ENCODE measurements at regions not wholly inside any gene's neighbourhood (a gene's known extent, or its start where the extent isn't known, plus 50 kb on each side); places are given as distances from the start of the nearest gene placed in this dataset.
A peak's percentile ranks its signal among the peaks of the same experiment; 100 is the strongest.

DNA sequence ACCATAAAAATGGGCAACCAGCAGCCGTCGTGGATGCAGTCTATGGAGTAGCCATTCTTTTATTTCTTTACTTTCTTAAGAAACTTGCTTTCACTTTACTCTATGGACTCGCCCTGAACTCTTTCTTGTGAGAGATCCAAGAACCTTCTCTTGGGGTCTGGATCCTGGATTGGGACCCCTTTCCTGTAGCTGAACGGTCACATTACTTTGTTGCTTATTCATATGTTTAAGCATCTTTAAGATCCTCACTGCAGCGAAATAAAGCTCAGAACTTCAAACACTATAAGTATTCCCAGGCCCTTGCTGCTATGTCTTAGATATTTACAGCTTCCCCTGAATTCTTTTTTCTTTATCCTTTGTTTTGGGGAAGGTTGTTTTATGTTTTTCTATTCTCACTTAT is 187.8 kb upstream of the DDI1 start:
- intact Hi-C loops (cut with DNase I; ENCODE audit: low total_unique reads), result no loop called here
- peak overlapping the region; percentile 48 to 76 for H3K27ac ChIP-seq

GRCh38 chr11:103849366-103849765 is 187.1 kb upstream of the DDI1 start:
- intact Hi-C loops (cut with DNase I; ENCODE audit: low total_unique reads), result no loop called here
- no peak for TF ChIP-seq POLR2AphosphoS5 (IDR thresholded peaks at IDR 0.05)
- no peak for TF ChIP-seq CTCF (IDR thresholded peaks at IDR 0.05)
- TF ChIP-seq POLR2A (IDR thresholded peaks at IDR 0.05), result no peak
- peak overlapping the region; percentile 49 to 76 for H3K27ac ChIP-seq
- no peaks in the 10 kb centered on the region for H3K4me1 ChIP-seq
- H3K4me3 ChIP-seq, result peak overlapping the region in 2 of 3 donors; percentile 9 to 20
- no peaks in the 10 kb centered on the region for H3K36me3 ChIP-seq
- no peaks in the 10 kb centered on the region for H3K9me3 ChIP-seq
- peak in 1 of 2 donors; percentile 42 for DNase-seq (ENCODE audit: low spot score in 2 of 2)
- H3K27me3 ChIP-seq, result no peaks in the 10 kb centered on the region

More for the DNA sequence above, 187.8 kb upstream of the DDI1 start:
- Histone ChIP-seq H3K9me3 (no peaks in the 10 kb centered on the region), H3K36me3 (no peaks in the 10 kb centered on the region), H3K4me1 (no peaks in the 10 kb centered on the region), H3K27me3 (no peaks in the 10 kb centered on the region), H3K4me3 (peak overlapping the region in 1 of 3 donors; percentile 20)
- TF ChIP-seq POLR2AphosphoS5 (IDR thresholded peaks at IDR 0.05) (no peak), POLR2A (IDR thresholded peaks at IDR 0.05) (no peak), CTCF (IDR thresholded peaks at IDR 0.05) (no peak)
- no peak for DNase-seq (ENCODE audit: low spot score in 2 of 2)

DNA sequence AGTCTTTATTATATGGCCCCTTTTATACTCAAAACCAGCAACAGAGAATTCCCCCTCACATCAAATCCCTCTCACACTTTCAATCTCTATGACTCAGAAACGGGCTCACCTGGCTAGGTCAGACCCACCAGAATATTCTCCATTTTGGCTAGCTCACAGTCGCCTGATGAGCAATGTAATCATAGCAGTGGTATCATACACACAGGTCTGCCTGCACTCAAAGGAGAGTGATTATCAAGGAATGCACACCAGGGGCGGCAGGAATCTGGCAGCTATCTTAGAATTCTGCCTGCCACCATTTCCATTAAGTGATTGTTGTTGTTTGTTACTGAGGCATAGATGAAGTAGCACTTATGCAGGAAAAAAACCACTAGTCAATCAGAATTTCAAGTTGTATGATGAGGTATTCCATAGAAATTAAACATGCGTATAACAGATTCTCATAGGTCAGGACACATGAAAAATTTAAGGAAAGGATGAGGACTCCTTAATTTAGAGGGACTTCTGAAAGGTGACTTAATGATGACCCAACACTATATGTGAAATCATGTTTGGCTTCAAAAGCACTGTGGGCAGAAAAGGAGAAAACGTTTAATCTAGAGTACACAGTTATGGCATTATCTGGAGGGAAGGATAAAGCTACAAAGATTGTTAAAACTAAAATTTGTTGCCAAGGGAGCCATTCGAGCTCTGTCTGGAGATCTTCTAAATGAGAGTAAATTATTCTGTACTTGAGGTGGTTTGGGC is 185.8 kb upstream of the DDI1 start:
- TF ChIP-seq CTCF (IDR thresholded peaks at IDR 0.05) (no peak), POLR2A (IDR thresholded peaks at IDR 0.05) (no peak), POLR2AphosphoS5 (IDR thresholded peaks at IDR 0.05) (no peak)
- H3K36me3 ChIP-seq, result no peaks in the 10 kb centered on the region
- no peak for DNase-seq (ENCODE audit: low spot score in 2 of 2)
- H3K4me3 ChIP-seq, result no peak overlapping the region
- H3K27ac ChIP-seq, result peak overlapping the region; percentile 75 to 76
- H3K27me3 ChIP-seq, result no peaks in the 10 kb centered on the region
- H3K4me1 ChIP-seq, result no peaks in the 10 kb centered on the region
- intact Hi-C loops (cut with DNase I; ENCODE audit: low total_unique reads), result no loop called here
- H3K9me3 ChIP-seq, result no peaks in the 10 kb centered on the region

- TF ChIP-seq POLR2AphosphoS5 (IDR thresholded peaks at IDR 0.05) (peak in 1 of 3 donors; percentile 62), POLR2A (IDR thresholded peaks at IDR 0.05) (no peak)
- H3K27ac ChIP-seq, result peak overlapping the region; percentile 75 to 76
- no peaks in the 10 kb centered on the region for H3K4me1 ChIP-seq
- H3K36me3 ChIP-seq, result no peaks in the 10 kb centered on the region
- H3K4me3 ChIP-seq, result no peak overlapping the region
- intact Hi-C loops (cut with DNase I; ENCODE audit: low total_unique reads), result no loop called here
- H3K9me3 ChIP-seq, result peaks cover 0 to 1% of the 10 kb centered on the region in 2 donors
- no peaks in the 10 kb centered on the region for H3K27me3 ChIP-seq
- DNase-seq (ENCODE audit: low spot score in 2 of 2), result peak in 1 of 2 donors; percentile 39
Observed at GRCh38 chr11:103851166-103851651, 185.2 kb upstream of the DDI1 start.
